NCI-H69 (cell line): ENCODE measurements at regions not wholly inside any gene's neighbourhood (a gene's known extent, or its start where the extent isn't known, plus 50 kb on each side); places are given as distances from the start of the nearest gene placed in this dataset.

Experiments used
- DNase-seq: peaks from one replicate; lab custom pipeline; 2025; lab: John Stamatoyannopoulos, UW

GRCh38 chr14:100673807-100674154 lies 52.9 kb upstream of the DLK1 start:
- peak; percentile 73 for DNase-seq

- DNase-seq = peak; percentile 39
Measured at GRCh38 chr14:100674428-100674827, 52.3 kb upstream of the DLK1 start.

GRCh38 chr14:100674897-100675619 lies 51.6 kb upstream of the DLK1 start:
- peak; percentile 88 for DNase-seq

- DNase-seq = peak; percentile 41
Measured at GRCh38 chr14:100675699-100676684, 50.7 kb upstream of the DLK1 start.
